ENCODE measurements at regions not wholly inside any gene's neighbourhood (a gene's known extent, or its start where the extent isn't known, plus 50 kb on each side); places are given as distances from the start of the nearest gene placed in this dataset.

- no peaks in the 10 kb centered on the region for H3K4me1 Mint-ChIP-seq
- TF ChIP-seq CTCF (IDR thresholded peaks at IDR 0.05): no peak
- H3K9me3 Mint-ChIP-seq: no peaks in the 10 kb centered on the region
- H3K4me3 Mint-ChIP-seq: no peak overlapping the region
- Histone ChIP-seq H3K27me3 (ENCODE audit: control insufficient read depth, insufficient read depth, low read length) (no peaks in the 10 kb centered on the region), H3K9me3 (ENCODE audit: control insufficient read depth, insufficient read depth, low read length) (no peaks in the 10 kb centered on the region), H3K36me3 (ENCODE audit: control insufficient read depth, insufficient read depth, low read length) (no peaks in the 10 kb centered on the region), H3K27ac (ENCODE audit: low read length) (no peak overlapping the region), H3K4me1 (ENCODE audit: control insufficient read depth, insufficient read depth, low read length) (no peaks in the 10 kb centered on the region), H3K4me3 (ENCODE audit: low read length) (no peak overlapping the region)
- no peak overlapping the region for H3K27ac Mint-ChIP-seq
- no peaks in the 10 kb centered on the region for H3K36me3 Mint-ChIP-seq
- intact Hi-C loops (cut with micrococcal nuclease): no loop called here
- ATAC-seq (no peak), DNase-seq (no peak)
- H3K27me3 Mint-ChIP-seq (ENCODE audit: low read depth in 2 of 2): peaks cover 3 to 11% of the 10 kb centered on the region in 2 donors
- 100% methylated on average over 3 of the region's 3 CpGs for WGBS (ENCODE audit: insufficient coverage)
Observed at GRCh38 chr1:207264663-207265252, 56.7 kb upstream of the CD55 start.

GRCh38 chr1:207268337-207268736 lies 53.1 kb upstream of the CD55 start:
- peaks cover 3 to 18% of the 10 kb centered on the region in 2 donors for H3K27me3 Mint-ChIP-seq (ENCODE audit: low read depth in 2 of 2)
- no peaks in the 10 kb centered on the region for H3K9me3 Mint-ChIP-seq
- H3K9me3 ChIP-seq (ENCODE audit: control insufficient read depth, insufficient read depth, low read length): no peaks in the 10 kb centered on the region
- H3K4me1 ChIP-seq (ENCODE audit: control insufficient read depth, insufficient read depth, low read length): no peaks in the 10 kb centered on the region
- DNase-seq (no peak), ATAC-seq (no peak)
- H3K4me3 ChIP-seq (ENCODE audit: low read length): no peak overlapping the region
- no peaks in the 10 kb centered on the region for H3K36me3 Mint-ChIP-seq
- H3K27ac ChIP-seq (ENCODE audit: low read length): no peak overlapping the region
- no peaks in the 10 kb centered on the region for H3K36me3 ChIP-seq (ENCODE audit: control insufficient read depth, insufficient read depth, low read length)
- no peak for TF ChIP-seq CTCF (IDR thresholded peaks at IDR 0.05)
- intact Hi-C loops (cut with micrococcal nuclease): no loop called here
- 95% methylated on average over 1 of the region's 1 CpG for WGBS (ENCODE audit: insufficient coverage)
- no peak overlapping the region for H3K4me3 Mint-ChIP-seq
- H3K27ac Mint-ChIP-seq: no peak overlapping the region
- no peaks in the 10 kb centered on the region for H3K4me1 Mint-ChIP-seq
- H3K27me3 ChIP-seq (ENCODE audit: control insufficient read depth, insufficient read depth, low read length): no peaks in the 10 kb centered on the region

- TF ChIP-seq CTCF (IDR thresholded peaks at IDR 0.05): no peak
- no peak overlapping the region for H3K27ac Mint-ChIP-seq
- H3K27ac ChIP-seq (ENCODE audit: low read length): no peak overlapping the region
- 91% methylated on average over 4 of the region's 5 CpGs for WGBS (ENCODE audit: insufficient coverage)
- H3K9me3 Mint-ChIP-seq: peaks cover 0 to under 1% of the 10 kb centered on the region in 2 donors
- H3K27me3 Mint-ChIP-seq (ENCODE audit: low read depth in 2 of 2): peaks cover 5 to 24% of the 10 kb centered on the region in 2 donors
- H3K4me3 ChIP-seq (ENCODE audit: low read length): no peak overlapping the region
- DNase-seq (no peak), ATAC-seq (no peak)
- no peaks in the 10 kb centered on the region for H3K27me3 ChIP-seq (ENCODE audit: control insufficient read depth, insufficient read depth, low read length)
- no peak overlapping the region for H3K4me3 Mint-ChIP-seq
- H3K36me3 ChIP-seq (ENCODE audit: control insufficient read depth, insufficient read depth, low read length): no peaks in the 10 kb centered on the region
- no peaks in the 10 kb centered on the region for H3K36me3 Mint-ChIP-seq
- H3K4me1 ChIP-seq (ENCODE audit: control insufficient read depth, insufficient read depth, low read length): no peaks in the 10 kb centered on the region
- intact Hi-C loops (cut with micrococcal nuclease): no loop called here
- no peaks in the 10 kb centered on the region for H3K9me3 ChIP-seq (ENCODE audit: control insufficient read depth, insufficient read depth, low read length)
- no peaks in the 10 kb centered on the region for H3K4me1 Mint-ChIP-seq
Observed at GRCh38 chr1:207268753-207269511, 52.5 kb upstream of the CD55 start.
